H1 (cell line): ENCODE measurements at regions not wholly inside any gene's neighbourhood (a gene's known extent, or its start where the extent isn't known, plus 50 kb on each side); places are given as distances from the start of the nearest gene placed in this dataset.

Experiments
- CHD1 ChIP-seq: IDR thresholded peaks from 2 replicates; pipeline ENCODE4 v1.6.1; 2012; ENCODE audit warnings: low read depth, low read length, improper control_type of control experiment
- CTCF ChIP-seq, 3 experiments: IDR thresholded peaks; 1 replicate in 2 of 3; 2 replicates in 1 of 3; pipeline versions ENCODE4 v1.5.1 to v1.6.1; 2011; ENCODE audit warnings: low read length in 3 of 3, mild to moderate bottlenecking in 3 of 3, inconsistent platforms in 2 of 3, low read depth in 1 of 3, moderate library complexity in 1 of 3; ENCODE audit not compliant: insufficient read depth in 1 of 3; ENCODE audit errors: control extremely low read depth in 1 of 3
- EZH2 ChIP-seq: fragments of 200-600 bp; sonication (generic); IDR thresholded peaks from 2 replicates; pipeline ENCODE4 v1.7.1; 2012; ENCODE audit warnings: low read depth, mild to moderate bottlenecking, moderate library complexity, low read length, inconsistent platforms; ENCODE audit not compliant: severe bottlenecking
- GABPA ChIP-seq: IDR thresholded peaks from 2 replicates; pipeline ENCODE4 v1.6.1; 2011; ENCODE audit warnings: mild to moderate bottlenecking, low read length, moderate library complexity, borderline replicate concordance; ENCODE audit not compliant: insufficient read depth
- KDM5A ChIP-seq: fragments of 200-600 bp; IDR thresholded peaks from 2 replicates; pipeline ENCODE4 v1.7.1; 2012; ENCODE audit warnings: mild to moderate bottlenecking, low read length, inconsistent platforms, mixed read lengths
- SIN3A ChIP-seq, 2 experiments: IDR thresholded peaks in 1 of 2; conservative IDR thresholded peaks in 1 of 2; 2 replicates each; pipeline ENCODE4 v1.6.1; 2011 to 2012; ENCODE audit warnings: low read length in 2 of 2, improper control_type of control experiment in 1 of 2, low read depth in 1 of 2, mild to moderate bottlenecking in 1 of 2
- SP1 ChIP-seq: IDR thresholded peaks from 2 replicates; pipeline ENCODE4 v1.6.1; 2011; ENCODE audit warnings: low read depth, low read length
- TAF1 ChIP-seq: IDR thresholded peaks from 2 replicates; pipeline ENCODE4 v1.6.1; 2011; ENCODE audit warnings: mild to moderate bottlenecking, low read depth, low read length

- TF ChIP-seq TAF1 (no peak), CHD1 (no peak), GABPA (no peak), SP1 (no peak), CTCF (IDR thresholded peaks at IDR 0.05; ENCODE audit: control extremely low read depth in 1 of 3, insufficient read depth in 1 of 3, low read depth in 1 of 3, low read length in 3 of 3) (no peak), SIN3A (conservative IDR thresholded peaks at IDR 0.05 in 1 of 2, IDR thresholded peaks at IDR 0.05 in 1 of 2; ENCODE audit: low read depth in 1 of 2, low read length in 2 of 2) (no peak), EZH2 (no peak), KDM5A (no peak)
Measured at GRCh38 chr7:1342090-1342640, 109.5 kb downstream of the UNCX start.
